Embryonic facial prominence (tissue), 1 donor: ENCODE measurements at regions not wholly inside any gene's neighbourhood (a gene's known extent, or its start where the extent isn't known, plus 50 kb on each side); places are given as distances from the start of the nearest gene placed in this dataset.

Source experiments
- DNase-seq: peaks from one replicate; pipeline ENCODE4 v3.0.0-alpha.2; 2016; ENCODE audit errors: extremely low spot score

DNA sequence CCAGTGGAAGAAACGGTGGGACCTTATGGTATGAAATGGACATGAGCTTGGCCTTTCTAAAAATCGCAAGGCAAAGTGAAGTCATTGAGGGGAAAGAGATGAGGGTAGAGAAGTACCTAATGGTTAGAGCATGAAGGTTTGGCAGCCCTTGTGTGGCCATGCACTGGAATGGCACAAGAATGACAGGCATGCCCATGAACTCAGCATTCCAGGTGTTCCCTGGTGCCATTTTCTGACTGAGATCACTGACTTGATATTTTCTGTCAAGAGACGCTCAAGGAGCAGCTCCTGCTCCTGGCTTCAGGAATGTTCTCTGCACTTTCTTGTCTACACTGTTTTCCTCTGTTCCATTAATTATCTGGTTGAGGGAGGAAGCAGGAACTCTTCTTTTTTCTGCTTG lies 225.0 kb upstream of the SLC10A2 start:
- no peak for DNase-seq

DNA sequence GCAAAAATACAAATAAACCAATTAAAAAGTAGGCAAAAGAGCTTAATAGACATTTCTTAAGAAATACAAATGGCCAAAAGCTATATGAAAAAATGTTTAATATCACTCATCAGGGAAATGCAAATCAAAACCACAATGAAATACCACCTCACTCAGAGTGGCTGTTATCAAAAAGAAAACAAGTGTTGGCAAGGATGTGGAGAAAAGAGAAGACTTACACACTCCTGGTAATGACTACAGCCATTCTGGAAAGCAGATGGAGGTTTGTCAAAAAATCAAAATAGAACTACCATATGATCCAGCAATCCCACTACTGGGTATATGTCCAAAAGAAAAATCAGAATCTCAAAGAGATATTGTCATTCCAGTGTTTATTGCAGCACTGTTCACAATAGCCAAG lies 223.5 kb upstream of the SLC10A2 start:
- no peak for DNase-seq

DNA sequence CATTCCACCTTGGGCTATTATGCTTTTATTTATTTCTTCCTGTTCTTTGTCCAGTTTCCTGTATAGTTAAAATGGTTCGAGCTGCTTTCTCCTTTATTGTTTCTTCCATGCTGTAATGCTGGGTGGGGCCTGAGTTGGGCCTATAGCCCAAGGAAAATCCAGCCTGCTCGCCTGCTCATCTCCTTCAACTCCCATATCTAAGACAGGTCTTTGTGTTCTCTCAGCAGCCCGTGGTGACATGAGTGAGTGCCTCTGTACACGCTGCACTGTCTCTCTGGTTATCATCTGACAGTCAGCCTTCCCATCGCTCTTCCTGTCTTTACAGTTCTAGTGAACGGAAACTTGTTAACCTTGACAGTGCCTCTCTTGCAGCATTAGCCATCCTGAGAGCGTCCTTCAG lies 221.9 kb upstream of the SLC10A2 start:
- no peak for DNase-seq

DNA sequence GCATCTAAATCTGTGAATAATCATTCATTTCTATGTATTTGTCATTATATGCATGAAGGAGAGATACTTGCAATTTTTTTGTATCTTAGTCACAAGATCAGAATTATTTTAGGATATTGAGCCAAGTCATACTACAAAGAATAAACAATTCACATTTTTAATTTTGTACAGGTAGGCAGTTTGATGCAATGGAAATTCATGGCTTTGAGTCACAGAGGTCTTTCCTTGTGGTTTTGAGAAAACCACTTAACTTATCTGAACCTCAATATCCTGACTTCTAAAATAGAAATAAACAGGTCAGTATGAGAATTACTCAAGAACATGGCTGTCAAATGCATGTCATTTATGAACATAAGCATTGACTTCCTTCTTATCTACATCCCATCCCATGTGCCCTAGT lies 221.4 kb upstream of the SLC10A2 start:
- DNase-seq, result no peak

DNA sequence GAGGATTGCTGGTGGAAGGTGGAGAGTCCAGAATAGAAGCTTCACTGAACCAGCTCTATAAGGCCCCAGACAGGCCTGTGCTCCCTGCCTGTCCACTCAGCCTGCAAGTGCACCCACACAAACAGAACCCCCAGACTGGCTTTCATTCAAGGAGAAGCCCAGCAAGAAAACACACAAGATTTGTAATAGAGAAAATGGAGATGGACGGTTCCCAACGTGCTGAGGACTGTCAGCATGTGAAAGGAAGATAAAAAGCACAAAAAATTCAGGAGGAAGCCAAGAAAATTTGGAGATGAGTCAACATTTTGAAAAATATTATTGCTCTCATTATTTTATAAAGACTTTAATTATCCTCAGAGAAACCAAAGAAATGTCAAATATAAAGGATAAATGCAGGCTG lies 218.2 kb upstream of the SLC10A2 start:
- DNase-seq, result no peak

DNA sequence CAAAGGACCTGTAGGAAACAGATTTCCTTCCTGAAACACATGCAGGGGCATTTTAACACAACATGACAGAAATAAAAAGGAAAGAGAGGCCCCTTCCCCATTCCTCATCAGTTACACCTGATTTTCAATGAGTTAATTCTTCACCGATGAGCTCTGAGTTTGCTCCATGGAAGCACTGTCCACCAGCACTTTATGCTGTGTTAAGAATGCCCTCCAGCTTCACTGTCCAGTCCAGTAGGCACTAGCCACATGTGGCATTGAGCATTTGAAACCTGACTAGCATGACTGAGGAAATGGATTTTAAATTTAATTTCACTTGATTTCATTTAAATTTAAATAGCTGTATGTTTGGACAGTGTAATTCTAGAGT lies 217.2 kb upstream of the SLC10A2 start:
- no peak for DNase-seq

DNA sequence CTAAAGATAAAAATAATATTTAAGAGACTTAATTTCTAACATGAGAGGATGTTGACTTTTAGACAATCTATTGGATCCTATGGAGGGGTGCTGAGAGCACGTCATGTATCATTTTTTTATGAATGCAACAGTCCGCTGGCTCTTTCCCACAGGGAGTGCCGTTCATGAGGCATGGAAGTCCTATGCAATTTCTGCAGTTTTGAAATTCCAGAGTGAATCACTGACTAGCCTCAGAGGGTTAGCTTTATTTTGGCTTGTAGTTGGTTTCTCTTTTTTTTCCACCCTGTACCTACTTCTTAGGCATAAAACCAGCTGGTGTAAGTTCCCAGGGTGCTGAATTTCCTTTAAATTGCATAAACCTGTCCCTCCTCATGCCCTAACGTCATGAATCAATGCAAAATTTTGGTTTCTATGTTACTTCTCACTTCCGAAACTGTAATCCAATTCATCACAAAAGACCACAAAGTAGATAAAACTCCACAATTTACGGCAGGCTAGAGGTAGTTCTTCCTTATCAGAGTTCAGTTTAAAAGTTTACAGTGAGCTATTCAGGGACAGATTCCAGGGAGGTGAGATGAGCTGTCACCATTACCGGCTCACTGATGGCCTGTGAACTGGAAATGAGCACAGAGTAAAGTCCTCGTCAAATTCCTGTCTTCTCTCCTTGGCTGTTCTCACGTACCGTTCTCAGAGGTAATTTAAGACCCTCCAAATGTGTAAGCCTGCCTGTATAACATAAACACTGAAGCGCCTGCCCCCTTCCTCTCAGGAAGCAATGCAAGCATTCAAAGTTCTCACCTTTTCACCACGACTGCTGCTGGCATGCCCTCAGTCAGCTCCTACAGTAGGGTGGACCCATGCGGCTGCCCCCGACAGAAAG lies 216.6 kb upstream of the SLC10A2 start:
- peak; percentile 20 for DNase-seq

DNA sequence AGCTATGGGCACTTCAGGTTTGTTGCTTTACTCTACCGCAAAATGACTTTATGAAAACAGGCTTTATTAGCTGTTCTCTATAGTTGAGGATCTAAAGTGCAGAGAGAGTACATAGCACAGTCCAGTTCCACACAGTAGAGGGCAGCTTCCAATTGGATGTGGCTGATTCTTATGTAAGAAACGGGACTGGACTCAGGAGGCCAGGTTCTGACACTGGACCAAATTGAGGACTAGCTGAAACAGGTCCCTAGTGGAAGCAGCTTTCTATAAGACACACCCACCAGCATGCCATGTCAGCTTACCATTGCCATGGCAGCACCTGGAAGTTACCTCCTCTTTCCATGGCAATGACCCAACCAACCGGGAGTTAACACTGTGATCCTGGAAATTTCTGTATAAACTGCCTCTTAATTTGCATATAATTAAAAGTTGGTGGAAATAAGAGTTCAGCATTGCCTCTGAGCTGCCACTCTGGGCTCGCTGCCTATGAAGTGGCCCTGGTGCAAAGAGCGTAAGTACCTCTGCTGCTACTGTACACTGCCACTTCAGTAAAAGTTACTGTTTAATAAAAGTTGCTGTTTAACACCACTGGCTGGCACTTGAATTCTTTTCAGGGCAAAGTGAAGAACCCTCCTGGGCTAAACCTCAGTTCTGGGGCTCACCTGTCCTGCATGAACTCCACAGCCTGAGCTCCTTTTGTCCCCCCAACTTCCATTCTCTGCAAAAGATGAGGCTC lies 211.9 kb upstream of the SLC10A2 start:
- no peak for DNase-seq

DNA sequence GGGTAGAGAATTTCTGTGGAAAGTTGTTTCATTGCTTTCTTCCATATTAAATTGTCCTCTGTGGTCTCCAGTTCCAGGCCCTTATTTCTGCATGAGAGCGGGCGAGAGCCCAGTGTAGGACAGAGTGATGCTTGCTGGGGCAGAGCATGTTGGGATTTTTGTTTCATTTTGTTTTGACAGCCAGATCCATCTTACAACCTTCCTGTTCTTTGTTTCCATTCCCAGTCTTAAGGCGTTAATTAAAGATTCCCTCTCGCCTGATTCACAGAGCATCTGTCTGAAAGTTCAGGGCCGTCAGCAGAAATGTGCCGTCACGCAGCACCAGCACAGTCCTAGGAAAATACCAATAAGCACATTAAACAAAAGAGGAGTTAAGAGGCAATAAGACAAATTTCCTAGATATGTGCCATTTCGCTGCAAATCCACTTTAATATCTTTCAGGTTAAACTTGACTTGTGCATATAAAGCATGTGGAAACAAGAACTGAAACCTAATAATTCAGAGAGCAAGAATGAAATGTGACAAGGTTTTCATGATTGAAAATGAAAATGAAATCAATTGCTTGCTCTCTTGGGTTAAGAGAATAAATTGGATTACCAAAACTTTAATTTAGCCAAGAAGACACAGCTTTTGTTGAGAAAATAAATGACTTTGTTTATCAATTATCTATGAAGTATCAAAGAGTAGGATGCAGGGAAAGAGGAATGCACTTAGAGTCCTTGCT lies 210.7 kb upstream of the SLC10A2 start:
- no peak for DNase-seq

DNA sequence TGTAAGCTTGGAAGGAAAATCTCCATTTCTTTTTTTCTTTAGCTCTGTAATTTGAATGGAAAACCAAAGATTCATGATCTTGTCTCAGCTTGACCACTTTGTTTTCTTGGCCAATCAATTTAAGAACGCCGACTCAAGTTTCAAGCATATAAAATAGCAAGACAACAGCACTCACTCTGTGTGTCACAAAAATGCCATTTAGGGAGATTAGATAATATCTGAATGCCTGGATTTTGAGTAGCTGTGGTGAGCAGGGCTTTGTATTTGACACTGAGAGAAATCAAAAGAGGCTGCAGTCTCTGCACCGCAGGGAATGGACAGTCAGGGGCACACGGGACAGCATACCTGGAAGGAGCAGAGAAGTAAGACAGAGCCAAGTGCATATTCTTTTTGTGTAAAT lies 209.5 kb upstream of the SLC10A2 start:
- no peak for DNase-seq

DNA sequence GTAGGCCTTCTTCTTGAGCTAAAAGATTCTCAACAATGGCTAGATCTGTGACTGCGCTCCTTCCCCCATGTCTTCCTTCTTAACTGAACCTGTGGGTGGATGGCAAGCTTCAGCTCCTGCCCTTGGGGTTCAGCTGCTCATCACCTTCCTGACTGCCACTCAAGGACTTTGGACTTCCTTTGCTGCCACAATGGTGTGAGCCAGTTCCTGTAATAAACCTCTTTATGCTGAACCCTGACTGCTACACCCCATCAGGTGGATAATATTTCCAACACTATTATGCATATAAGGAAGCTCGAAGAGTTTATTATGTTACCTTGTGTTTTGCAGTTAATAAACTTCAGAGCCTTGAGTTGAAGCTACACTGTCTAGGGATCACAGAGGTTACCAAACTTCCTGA lies 208.9 kb upstream of the SLC10A2 start:
- no peak for DNase-seq

DNA sequence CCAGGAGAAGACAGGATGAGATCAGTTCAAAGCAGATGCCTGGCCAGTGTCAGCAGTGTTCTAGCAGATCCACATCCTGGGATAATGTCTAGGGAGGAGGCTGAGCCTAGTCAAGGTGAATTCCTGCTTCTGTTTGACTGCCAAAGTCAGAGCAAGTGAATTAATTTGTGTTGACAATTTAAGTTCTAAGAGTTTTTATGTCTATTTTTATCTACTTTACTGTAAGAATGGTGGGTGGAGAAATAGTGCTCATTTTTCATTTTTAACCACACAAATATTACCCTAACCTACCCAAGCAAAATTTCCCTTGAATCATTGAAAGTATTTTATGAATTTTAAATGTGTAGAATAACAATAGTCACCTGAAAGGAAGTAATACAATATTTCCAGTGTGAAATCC lies 207.6 kb upstream of the SLC10A2 start:
- DNase-seq, result no peak

DNA sequence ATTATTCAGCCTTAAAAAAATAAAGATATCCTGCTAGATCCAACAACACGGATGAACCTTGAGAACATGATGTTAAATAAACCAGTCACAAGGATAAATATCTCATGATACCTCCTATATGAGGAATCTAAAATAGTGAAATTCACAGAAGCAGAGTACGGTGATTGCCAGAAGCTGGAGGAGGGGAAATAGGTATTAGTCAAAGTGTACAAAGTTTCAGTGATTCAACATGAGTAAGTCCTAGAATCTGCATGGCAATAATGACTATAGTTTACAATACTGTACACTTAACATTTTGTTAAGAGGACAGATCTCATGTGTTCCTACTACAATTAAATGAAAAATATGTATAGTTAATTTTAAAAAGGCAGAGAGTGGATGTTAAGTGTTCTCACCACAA lies 206.6 kb upstream of the SLC10A2 start:
- DNase-seq, result no peak

DNA sequence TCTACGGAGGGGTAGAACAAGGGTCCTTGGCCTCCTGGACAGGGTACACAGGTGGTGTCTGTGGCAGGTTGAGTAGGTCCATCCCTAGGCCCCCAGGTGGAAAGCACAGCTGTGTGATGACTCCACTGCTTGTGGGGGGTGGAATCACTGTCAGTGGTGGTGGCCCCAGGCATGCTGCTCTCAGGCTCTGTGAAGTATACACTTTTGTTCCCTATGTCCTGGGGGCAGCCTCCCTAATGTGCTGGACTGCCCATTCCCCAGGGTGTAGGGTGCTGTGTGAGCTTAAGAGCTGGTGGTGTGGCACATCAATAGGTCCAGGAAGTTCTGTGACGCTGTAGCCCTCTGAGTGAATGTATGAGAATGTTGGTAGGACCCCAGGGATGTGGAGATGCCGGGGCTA lies 197.2 kb upstream of the SLC10A2 start:
- no peak for DNase-seq

DNA sequence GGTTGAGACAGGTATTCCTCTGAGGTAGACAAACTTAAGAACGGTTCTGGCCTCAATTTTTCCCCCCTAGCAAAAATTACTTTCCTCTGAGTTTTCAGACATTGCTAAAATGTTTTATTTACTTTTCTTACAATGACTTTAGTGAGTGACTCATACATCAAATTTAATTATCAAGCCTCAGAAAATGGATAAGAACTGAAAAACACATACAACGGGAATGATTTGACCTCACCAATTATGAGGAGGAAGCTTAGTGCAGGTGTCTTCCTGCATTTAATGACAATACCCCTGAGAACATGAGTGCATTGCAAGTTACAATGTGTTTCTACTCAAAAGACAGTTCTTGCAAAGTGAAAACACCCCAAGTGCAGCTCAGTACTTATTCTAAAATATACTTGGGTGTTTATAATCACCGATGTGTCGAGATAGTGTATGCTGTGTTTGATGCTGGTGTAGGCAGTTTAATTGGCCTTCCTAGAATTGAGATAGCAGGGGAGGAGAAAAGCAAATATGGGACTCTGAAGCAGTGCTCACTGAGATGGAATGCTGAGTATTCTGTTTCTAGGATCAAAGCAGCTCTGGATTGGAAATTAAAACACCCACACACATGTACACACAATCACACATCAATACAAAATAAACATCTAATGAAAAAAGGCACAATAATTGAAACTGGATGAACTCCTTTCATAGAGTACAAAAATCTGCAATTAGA lies 189.5 kb upstream of the SLC10A2 start:
- DNase-seq, result no peak

DNA sequence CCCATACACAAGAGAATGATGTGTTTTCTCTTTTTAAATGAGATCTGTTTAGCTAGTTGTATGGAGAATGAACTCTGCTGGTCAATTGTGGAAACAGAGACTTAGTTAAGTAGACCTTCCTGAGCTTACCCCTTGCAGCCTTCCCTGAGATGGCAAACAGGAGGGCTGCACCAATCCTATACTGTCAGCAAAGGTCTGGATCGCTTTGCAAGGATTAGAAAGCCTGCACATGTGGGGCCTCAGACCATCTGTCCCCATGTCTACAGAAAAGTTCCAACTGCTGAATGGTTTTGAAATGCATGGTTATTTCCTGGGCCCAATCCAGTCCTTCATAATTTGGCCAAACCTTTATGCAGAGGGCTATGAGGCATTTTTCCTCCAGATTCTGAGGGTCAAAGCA lies 183.9 kb upstream of the SLC10A2 start:
- no peak for DNase-seq

DNA sequence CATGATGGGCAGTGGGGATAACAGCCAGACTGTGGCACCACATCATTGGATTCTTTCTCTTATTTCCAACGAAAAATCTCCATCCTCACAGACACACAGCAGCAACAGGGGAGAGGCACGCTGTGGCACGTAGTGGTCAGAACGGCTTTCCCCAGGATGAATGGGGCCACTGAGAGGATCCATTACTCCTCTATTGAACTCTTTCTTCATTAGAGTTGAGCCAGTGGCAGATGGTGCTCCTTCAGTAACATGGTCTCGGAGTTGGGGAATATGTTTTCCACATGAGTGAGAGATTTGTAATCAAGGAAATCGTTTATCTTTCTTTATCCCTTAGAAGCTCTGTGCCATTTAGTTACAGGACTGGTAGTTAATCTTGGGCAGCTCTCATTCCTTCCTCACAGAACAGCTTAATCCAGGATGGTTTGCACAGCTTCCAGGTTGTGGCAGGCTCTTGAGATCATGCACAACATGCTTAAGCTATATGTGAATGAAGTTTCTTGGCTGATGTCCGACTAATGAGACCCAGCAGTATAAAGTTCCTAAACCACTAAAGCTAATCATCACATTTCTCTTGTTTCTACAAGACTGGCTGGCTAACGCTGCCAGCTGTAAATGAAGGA lies 180.5 kb upstream of the SLC10A2 start:
- DNase-seq, result no peak

DNA sequence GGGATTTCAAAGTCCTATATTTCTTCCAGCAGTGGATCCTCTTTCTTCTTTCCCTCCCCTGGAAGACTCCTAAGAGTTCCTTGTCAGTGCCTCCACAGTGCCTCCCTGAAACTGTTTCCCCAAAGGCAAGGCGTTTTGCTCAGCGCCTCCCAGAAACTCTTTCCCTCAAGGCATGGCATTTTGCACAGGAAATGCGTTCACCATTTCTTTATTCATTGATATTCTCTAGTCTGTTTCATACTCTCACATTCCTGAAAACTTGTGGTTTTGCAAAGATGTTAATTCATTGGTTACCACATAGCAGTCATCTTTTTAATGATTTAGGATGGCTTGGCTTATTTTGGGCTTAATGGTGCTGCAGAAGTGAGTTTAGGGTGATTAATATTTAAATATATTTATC lies 177.3 kb upstream of the SLC10A2 start:
- no peak for DNase-seq

DNA sequence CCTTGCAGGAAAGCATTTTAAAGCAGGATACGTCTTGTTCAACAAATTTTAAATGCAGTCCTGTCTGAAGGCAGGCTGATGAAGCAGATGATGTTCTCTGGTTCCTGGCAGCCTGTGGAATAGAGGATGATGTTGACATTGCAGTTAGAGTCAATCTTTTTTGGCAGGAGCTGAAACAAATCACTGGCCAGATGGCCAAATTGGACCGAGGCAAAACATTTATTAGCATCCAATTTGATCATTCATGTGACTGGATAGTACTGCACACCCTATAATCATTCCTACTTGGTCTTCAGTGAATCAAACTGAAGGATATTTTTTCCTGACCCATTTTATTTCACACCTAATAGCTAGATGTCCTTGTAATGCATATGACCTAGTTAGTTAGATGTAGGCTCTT lies 172.2 kb upstream of the SLC10A2 start:
- no peak for DNase-seq

DNA sequence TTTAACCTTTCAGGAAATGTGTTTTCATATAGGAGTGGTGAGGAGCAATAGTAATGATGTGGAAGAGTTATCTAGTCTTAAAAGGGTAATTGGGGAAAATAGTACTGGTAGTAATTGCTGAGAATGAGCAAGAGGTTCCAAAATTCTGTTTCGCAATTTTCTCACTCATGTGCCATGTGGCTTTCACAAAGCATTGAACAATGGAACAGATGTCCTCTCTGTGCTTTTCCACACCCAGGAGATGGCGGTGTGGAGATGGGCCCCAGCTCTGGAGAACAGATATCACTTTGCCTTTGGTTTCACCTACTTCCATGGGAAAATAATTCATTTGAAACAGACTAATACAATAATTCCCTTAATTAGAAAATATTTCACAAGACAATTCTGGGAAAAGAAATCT lies 170.0 kb upstream of the SLC10A2 start:
- no peak for DNase-seq

DNA sequence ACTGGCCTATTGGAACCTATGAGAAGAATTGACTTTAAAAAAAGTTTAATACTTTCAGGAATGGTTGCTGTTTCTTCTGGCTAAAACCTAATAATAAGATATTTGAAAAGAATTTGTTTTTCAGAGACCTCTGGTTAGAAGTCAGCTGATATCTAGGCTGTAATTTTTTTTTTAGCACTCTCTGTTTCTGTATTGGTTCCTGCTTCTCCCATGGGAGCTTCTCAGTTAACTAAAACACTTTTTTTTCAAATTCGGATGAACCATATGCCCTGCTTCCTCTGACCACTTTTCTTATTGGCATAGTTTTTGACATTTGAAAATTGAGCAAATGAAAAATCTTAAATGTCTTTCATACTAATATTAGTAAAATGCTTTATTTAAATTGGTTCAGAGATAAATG lies 163.5 kb upstream of the SLC10A2 start:
- no peak for DNase-seq

DNA sequence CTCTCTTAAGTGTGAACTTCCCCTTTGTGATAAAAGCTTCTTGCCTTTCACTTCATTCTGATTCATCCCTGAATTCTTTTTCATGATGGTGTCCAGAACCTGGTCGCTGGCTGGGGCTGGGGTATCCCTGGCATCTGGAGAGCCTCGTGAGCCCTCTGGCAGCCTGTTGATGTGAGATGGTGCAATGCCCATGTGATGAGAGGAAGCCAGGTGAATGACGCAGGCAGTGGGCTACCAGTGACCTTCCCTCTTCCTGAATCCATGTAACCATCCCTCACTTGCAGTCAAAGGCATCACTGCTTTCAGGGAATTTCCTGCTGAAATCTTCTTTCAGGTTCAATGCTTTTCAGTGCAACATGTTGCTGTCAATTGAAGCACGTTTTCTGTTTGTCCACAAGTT lies 158.6 kb upstream of the SLC10A2 start:
- no peak for DNase-seq
